ENCODE measurements at regions not wholly inside any gene's neighbourhood (a gene's known extent, or its start where the extent isn't known, plus 50 kb on each side); places are given as distances from the start of the nearest gene placed in this dataset.
"Not testable (repeated sequence)": the region's sequence is repeated elsewhere in the genome, so short reads cannot be mapped to it uniquely, and the experiment has no call there.

DNA sequence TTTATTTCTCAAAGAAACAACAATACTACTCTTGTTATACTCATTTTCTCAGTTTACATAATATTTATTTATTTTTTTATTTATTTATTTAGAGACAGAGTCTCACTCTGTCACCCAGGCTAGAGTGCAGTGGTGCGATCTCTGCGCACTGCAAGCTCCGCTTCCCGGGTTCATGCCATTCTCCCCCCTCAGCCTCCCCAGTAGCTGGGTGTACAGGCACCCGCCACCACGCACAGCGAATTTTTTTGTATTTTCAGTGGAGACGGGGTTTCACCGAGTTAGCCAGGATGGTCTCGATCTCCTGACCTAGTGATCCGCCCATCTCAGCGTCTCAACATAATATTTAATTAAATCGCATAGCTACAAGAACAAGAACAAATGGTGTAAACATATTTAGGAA lies 2932.3 kb upstream of the OR11H1 start:
- DNase-seq; H3K4me1 ChIP-seq (ENCODE audit: insufficient read depth, low read length); H3K36me3 ChIP-seq (ENCODE audit: low read depth, low read length); H3K9ac ChIP-seq (ENCODE audit: low read length); BruUV-seq (replicated peaks); H3K27me3 ChIP-seq (ENCODE audit: low read length); POLR2A ChIA-PET (ENCODE audit: unreplicated experiment); H3K4me2 ChIP-seq (ENCODE audit: low read length); H2AFZ ChIP-seq (ENCODE audit: low read length); ATAC-seq; H3K27ac ChIP-seq (ENCODE audit: low read length); H4K20me1 ChIP-seq (ENCODE audit: low read length); H3K9me2 ChIP-seq (replicated peaks; ENCODE audit: low read length); CTCF ChIA-PET; H3K4me3 ChIP-seq (ENCODE audit: low read length); H3K79me2 ChIP-seq (ENCODE audit: low read length); intact Hi-C loops (cut with micrococcal nuclease); H3F3A ChIP-seq (ENCODE audit: low read length, unreplicated experiment): not testable (repeated sequence)
- peaks cover 24% of the 10 kb centered on the region for H3K9me3 ChIP-seq (ENCODE audit: low read length)

DNA sequence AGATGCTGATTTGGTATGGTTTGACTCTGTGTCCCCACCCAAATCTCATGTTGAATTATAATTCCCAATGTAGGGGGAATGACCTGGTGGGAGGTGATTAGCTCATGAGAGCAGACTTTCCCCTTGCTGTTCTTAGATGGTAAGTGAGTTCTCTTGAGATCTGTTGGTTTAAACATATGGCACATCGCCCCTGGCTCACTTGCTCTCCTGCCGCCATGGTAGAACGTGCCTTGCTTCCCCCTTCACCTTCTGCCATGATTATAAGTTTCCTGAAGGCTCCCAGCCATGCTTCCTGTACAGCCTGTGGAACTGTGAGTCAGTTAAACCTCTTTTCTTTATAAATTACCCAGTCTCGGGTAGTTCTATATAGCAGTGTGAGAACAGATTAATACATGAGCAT lies 2930.2 kb upstream of the OR11H1 start:
- CTCF ChIA-PET; H3K27ac ChIP-seq (ENCODE audit: low read length); POLR2A ChIA-PET (ENCODE audit: unreplicated experiment); ATAC-seq; H3K9ac ChIP-seq (ENCODE audit: low read length); intact Hi-C loops (cut with micrococcal nuclease); H3K4me1 ChIP-seq (ENCODE audit: insufficient read depth, low read length); H4K20me1 ChIP-seq (ENCODE audit: low read length); BruUV-seq (replicated peaks); H3K79me2 ChIP-seq (ENCODE audit: low read length); H3K4me2 ChIP-seq (ENCODE audit: low read length); H3K4me3 ChIP-seq (ENCODE audit: low read length); H3K36me3 ChIP-seq (ENCODE audit: low read depth, low read length); H2AFZ ChIP-seq (ENCODE audit: low read length); H3K9me2 ChIP-seq (replicated peaks; ENCODE audit: low read length); H3F3A ChIP-seq (ENCODE audit: low read length, unreplicated experiment); H3K27me3 ChIP-seq (ENCODE audit: low read length); DNase-seq: not testable (repeated sequence)
- peaks cover 17% of the 10 kb centered on the region for H3K9me3 ChIP-seq (ENCODE audit: low read length)

DNA sequence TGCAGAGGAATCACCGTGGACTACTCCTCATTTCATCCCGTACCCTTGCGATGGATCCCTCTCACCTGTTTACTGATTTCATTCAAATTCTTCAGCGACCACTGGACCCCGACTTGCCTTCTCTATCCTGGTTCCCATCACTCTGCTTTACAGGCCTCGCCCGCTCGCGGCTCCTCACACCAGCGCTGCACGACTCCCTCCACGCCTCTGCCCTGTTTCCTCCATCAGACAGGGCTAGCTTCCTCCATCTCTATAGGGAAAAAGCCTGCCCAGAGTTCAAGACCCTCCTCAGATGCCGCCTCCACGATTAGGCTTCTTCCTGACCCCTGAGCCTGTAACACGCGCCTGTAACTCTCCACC lies 2926.5 kb upstream of the OR11H1 start:
- H3K4me1 ChIP-seq (ENCODE audit: insufficient read depth, low read length); POLR2A ChIA-PET (ENCODE audit: unreplicated experiment); CTCF ChIA-PET; ATAC-seq; intact Hi-C loops (cut with micrococcal nuclease); H2AFZ ChIP-seq (ENCODE audit: low read length); H3K79me2 ChIP-seq (ENCODE audit: low read length); H4K20me1 ChIP-seq (ENCODE audit: low read length); BruUV-seq (replicated peaks); H3K27ac ChIP-seq (ENCODE audit: low read length); H3K27me3 ChIP-seq (ENCODE audit: low read length); H3K4me3 ChIP-seq (ENCODE audit: low read length); DNase-seq; H3K9me2 ChIP-seq (replicated peaks; ENCODE audit: low read length); H3K36me3 ChIP-seq (ENCODE audit: low read depth, low read length); H3F3A ChIP-seq (ENCODE audit: low read length, unreplicated experiment); H3K9ac ChIP-seq (ENCODE audit: low read length); H3K4me2 ChIP-seq (ENCODE audit: low read length): not testable (repeated sequence)
- H3K9me3 ChIP-seq (ENCODE audit: low read length), result peaks cover 18% of the 10 kb centered on the region

DNA sequence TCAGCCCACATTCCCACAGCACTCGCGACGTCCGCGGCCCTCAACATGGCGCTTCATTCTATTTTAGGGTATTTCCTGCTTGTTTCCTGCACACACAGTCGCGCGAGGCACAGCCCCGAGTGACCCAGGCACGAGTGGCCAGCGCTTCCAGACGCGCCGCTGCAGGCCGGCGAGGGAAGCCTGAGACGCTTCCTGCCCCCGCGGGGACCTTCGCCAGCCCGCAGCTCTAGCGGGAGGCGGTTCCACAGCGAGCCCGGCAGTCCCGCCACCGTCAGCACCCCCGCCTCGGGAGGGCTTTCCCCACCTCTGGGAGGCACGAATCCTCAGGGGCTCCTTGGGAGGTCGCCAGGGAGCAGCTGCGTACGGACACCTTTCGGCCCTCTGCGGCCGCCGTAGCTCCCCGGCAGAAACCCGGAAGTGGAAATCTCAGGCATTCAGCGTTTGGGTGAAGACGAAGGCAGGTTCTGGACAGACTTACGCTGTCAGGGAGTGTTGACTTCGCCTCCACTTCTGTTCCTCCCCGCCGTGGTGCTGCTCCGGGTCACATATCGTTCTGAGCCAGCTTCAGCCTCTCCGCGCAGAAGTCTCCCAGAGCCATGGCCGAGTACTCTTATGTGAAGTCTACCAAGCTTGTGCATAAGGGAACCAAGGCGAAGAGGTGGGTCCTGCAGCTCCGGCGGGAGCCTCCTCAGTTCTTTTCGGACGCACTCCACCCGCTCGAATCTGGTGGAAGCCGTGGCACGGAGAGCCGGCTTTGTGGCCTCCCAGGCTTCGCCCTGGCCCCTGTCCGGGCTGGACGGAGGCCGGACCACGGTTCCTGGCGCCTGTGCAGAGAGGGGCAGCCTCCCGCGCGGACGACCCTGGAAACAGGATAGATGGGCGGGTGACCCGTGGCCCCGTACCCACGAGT lies 2925.9 kb upstream of the OR11H1 start:
- no peak for ATAC-seq

DNA sequence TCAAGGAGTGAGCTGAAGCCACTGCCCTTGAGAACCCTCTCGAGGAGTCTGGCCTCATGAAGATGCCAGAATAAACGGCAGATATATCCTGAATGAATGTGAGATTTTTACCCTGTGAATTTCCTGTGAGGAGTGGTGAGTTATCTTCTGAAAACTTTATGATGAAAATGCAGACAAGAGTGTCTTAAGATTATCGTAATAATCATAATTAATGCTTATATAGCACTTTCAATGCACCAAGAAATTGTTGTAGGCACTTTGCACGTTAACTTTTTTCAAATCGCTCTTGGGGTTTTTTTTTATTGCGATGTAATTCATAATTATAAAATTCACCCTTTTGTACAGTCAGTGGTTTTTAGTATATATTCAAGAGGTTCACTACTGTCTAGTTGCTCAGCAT lies 2924.6 kb upstream of the OR11H1 start:
- CTCF ChIA-PET; H3K27me3 ChIP-seq (ENCODE audit: low read length); H4K20me1 ChIP-seq (ENCODE audit: low read length); H3K4me3 ChIP-seq (ENCODE audit: low read length); POLR2A ChIA-PET (ENCODE audit: unreplicated experiment); H3K4me2 ChIP-seq (ENCODE audit: low read length); H3K27ac ChIP-seq (ENCODE audit: low read length); BruUV-seq (replicated peaks); H2AFZ ChIP-seq (ENCODE audit: low read length); H3K9me2 ChIP-seq (replicated peaks; ENCODE audit: low read length); H3K36me3 ChIP-seq (ENCODE audit: low read depth, low read length); H3K79me2 ChIP-seq (ENCODE audit: low read length); H3F3A ChIP-seq (ENCODE audit: low read length, unreplicated experiment); DNase-seq; H3K4me1 ChIP-seq (ENCODE audit: insufficient read depth, low read length); H3K9ac ChIP-seq (ENCODE audit: low read length); intact Hi-C loops (cut with micrococcal nuclease); ATAC-seq: not testable (repeated sequence)
- H3K9me3 ChIP-seq (ENCODE audit: low read length), result peaks cover 21% of the 10 kb centered on the region

More for the DNA sequence above, 2925.9 kb upstream of the OR11H1 start:
- Histone ChIP-seq H3K79me2 (ENCODE audit: low read length) (no peaks in the 10 kb centered on the region), H3K4me1 (ENCODE audit: insufficient read depth, low read length) (no peaks in the 10 kb centered on the region), H3K4me3 (ENCODE audit: low read length) (no peak overlapping the region), H3K9me3 (ENCODE audit: low read length) (peaks cover 23% of the 10 kb centered on the region), H3K4me2 (ENCODE audit: low read length) (no peak overlapping the region), H4K20me1 (ENCODE audit: low read length) (no peaks in the 10 kb centered on the region), H3K27me3 (ENCODE audit: low read length) (no peaks in the 10 kb centered on the region), H3F3A (ENCODE audit: low read length, unreplicated experiment) (no peaks in the 10 kb centered on the region), H3K9ac (ENCODE audit: low read length) (no peak overlapping the region), H2AFZ (ENCODE audit: low read length) (no peak overlapping the region), H3K9me2 (replicated peaks; ENCODE audit: low read length) (no peaks in the 10 kb centered on the region), H3K36me3 (ENCODE audit: low read depth, low read length) (no peaks in the 10 kb centered on the region), H3K27ac (ENCODE audit: low read length) (no peak overlapping the region)
- POLR2A ChIA-PET (ENCODE audit: unreplicated experiment), result no interaction called here
- DNase-seq, result no peak
- intact Hi-C loops (cut with micrococcal nuclease), result no loop called here
- CTCF ChIA-PET, result no interaction called here
- TF ChIP-seq, protein P1, sequence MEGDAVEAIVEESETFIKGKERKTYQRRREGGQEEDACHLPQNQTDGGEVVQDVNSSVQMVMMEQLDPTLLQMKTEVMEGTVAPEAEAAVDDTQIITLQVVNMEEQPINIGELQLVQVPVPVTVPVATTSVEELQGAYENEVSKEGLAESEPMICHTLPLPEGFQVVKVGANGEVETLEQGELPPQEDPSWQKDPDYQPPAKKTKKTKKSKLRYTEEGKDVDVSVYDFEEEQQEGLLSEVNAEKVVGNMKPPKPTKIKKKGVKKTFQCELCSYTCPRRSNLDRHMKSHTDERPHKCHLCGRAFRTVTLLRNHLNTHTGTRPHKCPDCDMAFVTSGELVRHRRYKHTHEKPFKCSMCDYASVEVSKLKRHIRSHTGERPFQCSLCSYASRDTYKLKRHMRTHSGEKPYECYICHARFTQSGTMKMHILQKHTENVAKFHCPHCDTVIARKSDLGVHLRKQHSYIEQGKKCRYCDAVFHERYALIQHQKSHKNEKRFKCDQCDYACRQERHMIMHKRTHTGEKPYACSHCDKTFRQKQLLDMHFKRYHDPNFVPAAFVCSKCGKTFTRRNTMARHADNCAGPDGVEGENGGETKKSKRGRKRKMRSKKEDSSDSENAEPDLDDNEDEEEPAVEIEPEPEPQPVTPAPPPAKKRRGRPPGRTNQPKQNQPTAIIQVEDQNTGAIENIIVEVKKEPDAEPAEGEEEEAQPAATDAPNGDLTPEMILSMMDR (conservative IDR thresholded peaks at IDR 0.05; ENCODE audit: low read depth, low read length), result no peak
- no peak for TF ChIP-seq EZH2phosphoT487 (IDR thresholded peaks at IDR 0.05; ENCODE audit: borderline replicate concordance, low read length)
- BruUV-seq (replicated peaks), result no TSS peak

DNA sequence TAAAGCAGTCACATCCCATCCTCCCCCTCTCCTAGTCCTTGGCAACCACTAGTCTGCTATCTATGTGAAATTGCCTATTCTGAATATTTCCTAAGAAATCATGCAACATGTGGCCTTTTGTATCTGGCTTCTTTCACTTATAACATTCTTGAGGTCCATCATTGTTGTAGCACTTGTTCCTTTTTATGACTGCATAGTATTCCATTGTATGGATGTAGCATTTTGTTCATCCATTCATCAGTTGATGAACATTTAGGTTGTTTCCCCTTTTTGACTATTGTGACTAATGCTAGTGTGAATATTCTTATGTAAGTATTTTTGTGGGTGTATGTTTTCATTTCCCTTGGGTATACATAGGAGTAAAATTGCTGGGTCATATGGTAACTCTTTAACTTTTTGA lies 2924.2 kb upstream of the OR11H1 start:
- H3K4me1 ChIP-seq (ENCODE audit: insufficient read depth, low read length); H3K9me2 ChIP-seq (replicated peaks; ENCODE audit: low read length); H3K27me3 ChIP-seq (ENCODE audit: low read length); H3F3A ChIP-seq (ENCODE audit: low read length, unreplicated experiment); H3K9ac ChIP-seq (ENCODE audit: low read length); H3K4me3 ChIP-seq (ENCODE audit: low read length); H4K20me1 ChIP-seq (ENCODE audit: low read length); BruUV-seq (replicated peaks); H2AFZ ChIP-seq (ENCODE audit: low read length); POLR2A ChIA-PET (ENCODE audit: unreplicated experiment); CTCF ChIA-PET; H3K36me3 ChIP-seq (ENCODE audit: low read depth, low read length); DNase-seq; H3K79me2 ChIP-seq (ENCODE audit: low read length); intact Hi-C loops (cut with micrococcal nuclease); H3K4me2 ChIP-seq (ENCODE audit: low read length); H3K27ac ChIP-seq (ENCODE audit: low read length); ATAC-seq: not testable (repeated sequence)
- H3K9me3 ChIP-seq (ENCODE audit: low read length), result peaks cover 21% of the 10 kb centered on the region

All from PC-3 (cell line).